Esophagus squamous epithelium (tissue), 4 donors: ENCODE measurements at regions not wholly inside any gene's neighbourhood (a gene's known extent, or its start where the extent isn't known, plus 50 kb on each side); places are given as distances from the start of the nearest gene placed in this dataset.

Experiments used
- CTCF ChIP-seq, 6 experiments: fragments of 450-650 bp in 4 of 6; fragments of 200-600 bp in 2 of 6; sonication (generic) in 2 of 6; IDR thresholded peaks; one replicate each; pipeline ENCODE4 v1.5.1; 2016 to 2019; ENCODE audit warnings: antibody characterized with exemption in 6 of 6, mild to moderate bottlenecking in 4 of 6, moderate library complexity in 4 of 6
- POLR2A ChIP-seq, 4 donors: fragments of 450-650 bp; IDR thresholded peaks; one replicate each; pipeline ENCODE4 v1.6.1; 2017; ENCODE audit warnings: antibody characterized with exemption in 4 of 4, mild to moderate bottlenecking in 4 of 4, moderate library complexity in 3 of 4

- TF ChIP-seq CTCF (IDR thresholded peaks at IDR 0.05) (no peak), POLR2A (IDR thresholded peaks at IDR 0.05) (no peak)
Measured at GRCh38 chr12:89257340-89257739, 95.0 kb downstream of the DUSP6 start.
